ENCODE measurements at regions not wholly inside any gene's neighbourhood (a gene's known extent, or its start where the extent isn't known, plus 50 kb on each side); places are given as distances from the start of the nearest gene placed in this dataset.

DNA sequence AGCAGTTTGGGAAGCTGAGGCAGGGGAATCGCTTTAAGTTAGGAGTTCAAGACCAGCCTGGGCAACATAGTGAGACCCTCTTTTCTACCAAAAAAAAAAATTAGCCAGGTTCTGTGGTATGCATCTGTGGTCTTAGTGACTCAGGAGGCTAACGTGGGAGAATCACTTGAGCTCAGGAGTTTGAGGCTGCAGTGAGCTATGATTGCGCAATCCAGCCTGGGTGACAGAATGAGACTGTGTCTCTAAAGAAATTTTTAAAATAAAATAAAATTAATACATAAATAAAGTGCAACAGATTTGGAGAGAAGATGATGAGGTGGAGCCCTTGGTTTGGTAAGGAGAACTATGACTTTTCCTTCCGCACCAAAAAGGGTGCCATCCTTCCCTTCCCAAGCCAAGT is 436.9 kb downstream of the NLGN4X start:
- 82 to 88% methylated on average over 4 of the region's 4 CpGs for WGBS, 2 donors
- Histone ChIP-seq H3K4me3 (no peak overlapping the region), H3K9me3 (no peaks in the 10 kb centered on the region), H3K27me3 (no peaks in the 10 kb centered on the region), H3K36me3 (no peaks in the 10 kb centered on the region), H3K27ac (no peak overlapping the region), H3K4me1 (no peaks in the 10 kb centered on the region)
- intact Hi-C loops (cut with DNase I), result no loop called here
- no peak for DNase-seq
- no peak for TF ChIP-seq EP300 (IDR thresholded peaks at IDR 0.05)
- TF ChIP-seq, protein P1, sequence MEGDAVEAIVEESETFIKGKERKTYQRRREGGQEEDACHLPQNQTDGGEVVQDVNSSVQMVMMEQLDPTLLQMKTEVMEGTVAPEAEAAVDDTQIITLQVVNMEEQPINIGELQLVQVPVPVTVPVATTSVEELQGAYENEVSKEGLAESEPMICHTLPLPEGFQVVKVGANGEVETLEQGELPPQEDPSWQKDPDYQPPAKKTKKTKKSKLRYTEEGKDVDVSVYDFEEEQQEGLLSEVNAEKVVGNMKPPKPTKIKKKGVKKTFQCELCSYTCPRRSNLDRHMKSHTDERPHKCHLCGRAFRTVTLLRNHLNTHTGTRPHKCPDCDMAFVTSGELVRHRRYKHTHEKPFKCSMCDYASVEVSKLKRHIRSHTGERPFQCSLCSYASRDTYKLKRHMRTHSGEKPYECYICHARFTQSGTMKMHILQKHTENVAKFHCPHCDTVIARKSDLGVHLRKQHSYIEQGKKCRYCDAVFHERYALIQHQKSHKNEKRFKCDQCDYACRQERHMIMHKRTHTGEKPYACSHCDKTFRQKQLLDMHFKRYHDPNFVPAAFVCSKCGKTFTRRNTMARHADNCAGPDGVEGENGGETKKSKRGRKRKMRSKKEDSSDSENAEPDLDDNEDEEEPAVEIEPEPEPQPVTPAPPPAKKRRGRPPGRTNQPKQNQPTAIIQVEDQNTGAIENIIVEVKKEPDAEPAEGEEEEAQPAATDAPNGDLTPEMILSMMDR (IDR thresholded peaks at IDR 0.05), result no peak
- TF ChIP-seq POLR2A (IDR thresholded peaks at IDR 0.05), result no peak
- no peak for TF ChIP-seq POLR2AphosphoS5 (IDR thresholded peaks at IDR 0.05)

DNA sequence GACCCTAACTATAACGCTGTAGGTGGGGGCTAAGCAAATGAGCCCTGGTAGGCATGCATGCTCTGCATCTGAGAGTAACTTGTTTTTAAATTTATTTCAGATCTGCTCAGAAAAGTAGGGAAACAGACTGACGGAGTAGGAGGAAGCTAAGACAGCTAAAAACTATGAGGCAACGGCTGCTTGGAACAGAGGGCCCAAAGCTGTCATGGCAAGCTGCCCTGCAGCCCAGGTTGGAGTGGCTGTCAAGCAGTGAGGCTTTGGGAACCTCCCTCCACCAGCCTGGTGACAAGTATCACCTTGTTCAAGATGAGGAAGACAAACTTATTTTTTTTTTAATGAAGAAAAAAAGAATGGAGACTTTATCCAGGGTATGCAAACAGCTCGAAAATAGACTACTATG is 439.8 kb downstream of the NLGN4X start:
- Histone ChIP-seq H3K27me3 (no peaks in the 10 kb centered on the region), H3K4me3 (no peak overlapping the region), H3K36me3 (no peaks in the 10 kb centered on the region), H3K9me3 (no peaks in the 10 kb centered on the region), H3K4me1 (no peaks in the 10 kb centered on the region), H3K27ac (no peak overlapping the region)
- TF ChIP-seq POLR2A (IDR thresholded peaks at IDR 0.05) (no peak), EP300 (IDR thresholded peaks at IDR 0.05) (no peak), POLR2AphosphoS5 (IDR thresholded peaks at IDR 0.05) (no peak)
- TF ChIP-seq, protein P1 (IDR thresholded peaks at IDR 0.05), result no peak
- no peak for DNase-seq
- 75 to 79% methylated on average over 4 of the region's 4 CpGs for WGBS, 2 donors
- intact Hi-C loops (cut with DNase I), result no loop called here

DNA sequence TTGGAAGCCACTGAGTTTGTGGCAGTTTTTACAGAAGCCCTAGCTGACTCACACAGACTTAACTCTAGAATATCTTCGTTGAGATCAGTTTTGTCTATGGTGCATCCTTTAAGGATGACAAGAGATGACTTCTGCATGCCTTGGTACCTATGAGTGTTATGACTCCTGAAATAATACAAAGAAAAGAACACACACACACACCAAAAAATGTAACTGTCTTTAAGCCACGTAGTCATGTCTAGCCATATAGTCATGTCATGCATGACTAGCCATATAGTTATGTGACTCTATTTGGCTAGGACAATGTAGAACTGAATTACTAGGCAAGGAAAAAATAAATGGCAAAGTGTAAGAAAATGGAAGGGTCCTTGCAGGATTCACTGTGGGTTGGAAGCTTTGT is 447.8 kb downstream of the NLGN4X start:
- Histone ChIP-seq H3K4me1 (no peaks in the 10 kb centered on the region), H3K9me3 (no peaks in the 10 kb centered on the region), H3K4me3 (no peak overlapping the region), H3K36me3 (no peaks in the 10 kb centered on the region), H3K27ac (no peak overlapping the region), H3K27me3 (no peaks in the 10 kb centered on the region)
- no peak for DNase-seq
- intact Hi-C loops (cut with DNase I), result no loop called here
- TF ChIP-seq, protein P1 (IDR thresholded peaks at IDR 0.05), result no peak
- TF ChIP-seq EP300 (IDR thresholded peaks at IDR 0.05), result no peak
- no peak for TF ChIP-seq POLR2AphosphoS5 (IDR thresholded peaks at IDR 0.05)
- no peak for TF ChIP-seq POLR2A (IDR thresholded peaks at IDR 0.05)
- 38 to 73% methylated on average over 2 of the region's 2 CpGs for WGBS, 2 donors

DNA sequence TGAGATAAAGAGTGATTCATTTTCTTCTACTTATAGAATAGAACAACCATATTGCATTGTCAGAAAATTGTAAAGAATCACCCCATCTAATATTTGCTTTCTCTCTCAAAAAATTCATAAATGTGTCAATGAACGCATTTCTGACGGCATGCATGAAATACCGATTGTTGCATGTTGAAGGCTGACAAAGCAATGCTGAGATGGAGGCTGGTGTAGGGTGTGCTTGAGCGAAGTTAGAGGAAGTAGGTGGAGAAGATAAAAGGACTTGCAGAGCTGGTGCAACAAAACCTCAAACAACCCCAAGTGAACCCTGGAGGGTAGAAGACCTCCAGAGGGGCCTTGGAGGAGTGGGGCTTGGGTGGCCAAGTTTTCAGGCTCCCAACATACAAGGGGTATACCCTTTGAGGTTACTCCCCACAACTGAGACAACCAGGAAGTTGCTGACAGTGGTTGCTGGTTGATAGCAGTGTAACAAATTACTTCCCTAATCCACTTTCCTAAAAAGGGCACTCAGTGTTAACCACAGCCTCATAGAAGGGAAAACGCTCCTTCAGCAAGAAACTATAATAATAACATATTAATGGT is 452.7 kb downstream of the NLGN4X start:
- peak; percentile 44 for DNase-seq
- Histone ChIP-seq H3K9me3 (no peaks in the 10 kb centered on the region), H3K4me3 (no peak overlapping the region)

More for the DNA sequence above, 452.7 kb downstream of the NLGN4X start:
- 27 to 70% methylated on average over 5 of the region's 5 CpGs for WGBS, 2 donors
- no peaks in the 10 kb centered on the region for H3K27me3 ChIP-seq
- H3K4me1 ChIP-seq, result no peaks in the 10 kb centered on the region
- H3K27ac ChIP-seq, result no peak overlapping the region
- no peak for TF ChIP-seq POLR2AphosphoS5 (IDR thresholded peaks at IDR 0.05)
- no peak for TF ChIP-seq EP300 (IDR thresholded peaks at IDR 0.05)
- TF ChIP-seq, protein P1 (IDR thresholded peaks at IDR 0.05), result no peak
- TF ChIP-seq POLR2A (IDR thresholded peaks at IDR 0.05), result no peak
- no peaks in the 10 kb centered on the region for H3K36me3 ChIP-seq
- intact Hi-C loops (cut with DNase I), result no loop called here

Measured in sigmoid colon (tissue), 6 donors.